ENCODE measurements at regions not wholly inside any gene's neighbourhood (a gene's known extent, or its start where the extent isn't known, plus 50 kb on each side); places are given as distances from the start of the nearest gene placed in this dataset.

DNA sequence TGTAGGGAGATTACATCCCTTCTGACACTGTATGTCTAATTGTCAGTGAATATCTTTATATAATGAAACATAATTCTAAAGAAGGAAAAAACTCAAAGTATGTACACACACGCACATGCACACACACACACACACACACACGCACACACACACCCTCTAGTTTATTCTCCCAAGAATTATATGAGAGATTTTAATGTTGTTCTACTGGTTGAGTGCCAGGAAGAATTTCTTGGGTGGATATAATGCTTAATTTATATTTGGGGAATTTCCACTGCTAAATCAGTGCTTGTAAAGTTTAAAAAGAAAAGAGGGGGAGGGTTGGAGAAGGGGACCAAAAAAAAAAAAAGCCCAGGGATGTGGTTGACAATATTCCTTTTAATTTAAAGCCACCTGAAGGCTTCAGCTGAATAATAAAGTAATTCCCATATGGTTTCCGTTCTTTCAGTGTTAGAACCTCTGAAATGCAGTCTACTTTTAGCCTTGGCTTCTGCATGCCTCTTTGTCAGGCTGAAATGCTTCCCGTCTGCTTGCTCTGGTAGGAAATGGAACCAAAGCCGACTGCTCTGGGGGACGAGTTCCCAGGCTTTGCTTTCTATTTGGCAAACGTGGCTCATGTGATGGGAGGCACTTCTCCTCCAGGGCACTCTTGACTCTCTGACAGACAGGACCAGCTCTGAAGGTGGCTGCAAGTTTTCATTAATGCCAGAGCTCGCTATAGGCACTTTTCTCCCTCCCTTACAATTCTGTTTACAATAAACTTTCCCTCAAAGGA is 225.4 kb downstream of the PRL start:
- TF ChIP-seq EZH2 (IDR thresholded peaks at IDR 0.05; ENCODE audit: borderline replicate concordance, low read length): no peak
- TF ChIP-seq, protein P1, sequence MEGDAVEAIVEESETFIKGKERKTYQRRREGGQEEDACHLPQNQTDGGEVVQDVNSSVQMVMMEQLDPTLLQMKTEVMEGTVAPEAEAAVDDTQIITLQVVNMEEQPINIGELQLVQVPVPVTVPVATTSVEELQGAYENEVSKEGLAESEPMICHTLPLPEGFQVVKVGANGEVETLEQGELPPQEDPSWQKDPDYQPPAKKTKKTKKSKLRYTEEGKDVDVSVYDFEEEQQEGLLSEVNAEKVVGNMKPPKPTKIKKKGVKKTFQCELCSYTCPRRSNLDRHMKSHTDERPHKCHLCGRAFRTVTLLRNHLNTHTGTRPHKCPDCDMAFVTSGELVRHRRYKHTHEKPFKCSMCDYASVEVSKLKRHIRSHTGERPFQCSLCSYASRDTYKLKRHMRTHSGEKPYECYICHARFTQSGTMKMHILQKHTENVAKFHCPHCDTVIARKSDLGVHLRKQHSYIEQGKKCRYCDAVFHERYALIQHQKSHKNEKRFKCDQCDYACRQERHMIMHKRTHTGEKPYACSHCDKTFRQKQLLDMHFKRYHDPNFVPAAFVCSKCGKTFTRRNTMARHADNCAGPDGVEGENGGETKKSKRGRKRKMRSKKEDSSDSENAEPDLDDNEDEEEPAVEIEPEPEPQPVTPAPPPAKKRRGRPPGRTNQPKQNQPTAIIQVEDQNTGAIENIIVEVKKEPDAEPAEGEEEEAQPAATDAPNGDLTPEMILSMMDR (IDR thresholded peaks at IDR 0.05; ENCODE audit: low read length): no peak
- Histone ChIP-seq H3K27ac (ENCODE audit: low read depth, low read length, poor library complexity, severe bottlenecking) (no peak overlapping the region), H3K9me3 (ENCODE audit: low read length) (no peaks in the 10 kb centered on the region), H2AFZ (ENCODE audit: low read length) (no peak overlapping the region), H3K9me2 (ENCODE audit: low read depth, low read length) (no peaks in the 10 kb centered on the region), H3K4me3 (ENCODE audit: low read depth, low read length, poor library complexity, severe bottlenecking) (no peak overlapping the region), H3K79me2 (ENCODE audit: insufficient read depth, low read length) (no peaks in the 10 kb centered on the region), H3K4me1 (ENCODE audit: insufficient read depth, low read length, severe bottlenecking) (peaks cover 15% of the 10 kb centered on the region), H3K9ac (ENCODE audit: low read length) (no peak overlapping the region), H3K36me3 (ENCODE audit: insufficient read depth, low read length) (no peaks in the 10 kb centered on the region), H4K20me1 (ENCODE audit: insufficient read depth, low read length) (no peaks in the 10 kb centered on the region), H3F3A (ENCODE audit: insufficient read depth, low read length) (no peaks in the 10 kb centered on the region), H3K27me3 (ENCODE audit: insufficient read depth, low read length) (no peaks in the 10 kb centered on the region), H3K4me2 (ENCODE audit: low read length) (no peak overlapping the region)

DNA sequence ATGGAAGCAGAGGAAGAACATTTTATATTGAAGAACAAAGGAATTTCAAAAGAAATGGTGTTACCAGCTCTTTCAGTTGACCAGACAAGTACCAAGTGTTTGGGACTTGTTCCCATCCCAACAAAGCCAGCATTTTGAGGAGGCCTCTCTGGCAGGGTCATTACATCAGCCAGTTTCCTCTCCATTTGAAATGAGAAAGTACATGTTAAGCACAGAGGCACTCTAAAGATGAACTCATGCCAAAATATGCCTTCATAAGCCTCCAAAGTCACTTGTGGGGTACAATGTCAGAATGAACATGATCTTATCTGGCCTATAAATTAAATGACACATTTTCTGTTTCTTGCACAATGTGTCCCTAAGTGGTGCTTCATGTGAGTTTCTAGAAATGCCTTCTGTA is 223.9 kb downstream of the PRL start:
- no peak overlapping the region for H3K9ac ChIP-seq (ENCODE audit: low read length)
- no peaks in the 10 kb centered on the region for H3F3A ChIP-seq (ENCODE audit: insufficient read depth, low read length)
- H3K4me1 ChIP-seq (ENCODE audit: insufficient read depth, low read length, severe bottlenecking): peaks cover 7% of the 10 kb centered on the region
- H3K4me2 ChIP-seq (ENCODE audit: low read length): no peak overlapping the region
- no peaks in the 10 kb centered on the region for H3K9me2 ChIP-seq (ENCODE audit: low read depth, low read length)
- H3K4me3 ChIP-seq (ENCODE audit: low read depth, low read length, poor library complexity, severe bottlenecking): no peak overlapping the region
- TF ChIP-seq EZH2 (IDR thresholded peaks at IDR 0.05; ENCODE audit: borderline replicate concordance, low read length): no peak
- TF ChIP-seq, protein P1 (IDR thresholded peaks at IDR 0.05; ENCODE audit: low read length): no peak
- no peaks in the 10 kb centered on the region for H3K36me3 ChIP-seq (ENCODE audit: insufficient read depth, low read length)
- no peak overlapping the region for H3K27ac ChIP-seq (ENCODE audit: low read depth, low read length, poor library complexity, severe bottlenecking)
- no peaks in the 10 kb centered on the region for H3K27me3 ChIP-seq (ENCODE audit: insufficient read depth, low read length)
- no peak overlapping the region for H2AFZ ChIP-seq (ENCODE audit: low read length)
- H4K20me1 ChIP-seq (ENCODE audit: insufficient read depth, low read length): no peaks in the 10 kb centered on the region
- no peaks in the 10 kb centered on the region for H3K9me3 ChIP-seq (ENCODE audit: low read length)
- no peaks in the 10 kb centered on the region for H3K79me2 ChIP-seq (ENCODE audit: insufficient read depth, low read length)

DNA sequence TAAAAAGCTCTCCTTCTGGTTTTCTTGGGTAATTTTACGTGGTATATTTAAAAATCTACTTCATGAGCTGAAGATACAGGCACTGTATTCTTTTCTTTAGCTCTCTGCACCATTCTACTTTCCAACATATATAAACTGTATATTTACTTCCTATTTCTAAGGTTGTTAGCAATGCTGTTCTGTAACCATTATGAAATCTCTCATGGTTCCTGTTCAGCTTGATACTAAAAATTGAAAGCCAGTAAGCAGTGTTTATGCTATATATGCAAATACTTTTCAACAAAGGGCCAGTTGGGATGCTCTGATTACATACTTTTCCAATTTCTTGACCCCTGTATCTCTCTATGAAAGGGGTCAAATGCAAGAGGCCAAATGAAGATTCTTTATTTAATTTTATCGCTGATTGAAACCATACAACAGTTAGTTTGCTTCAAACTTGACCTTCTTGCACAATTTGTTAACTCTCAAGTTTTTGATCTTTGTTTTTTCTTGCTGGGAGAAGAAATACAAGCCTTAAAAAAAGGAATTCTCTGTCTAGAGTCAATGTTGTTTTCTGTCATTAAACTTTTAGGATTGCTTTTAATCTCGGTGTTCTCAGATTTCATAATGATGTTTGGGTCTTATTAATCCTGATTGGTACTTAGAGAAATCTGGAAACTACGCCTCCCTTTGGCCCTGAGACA is 223.2 kb downstream of the PRL start:
- no peak for TF ChIP-seq EZH2 (IDR thresholded peaks at IDR 0.05; ENCODE audit: borderline replicate concordance, low read length)
- TF ChIP-seq, protein P1 (IDR thresholded peaks at IDR 0.05; ENCODE audit: low read length): no peak
- Histone ChIP-seq H3K27ac (ENCODE audit: low read depth, low read length, poor library complexity, severe bottlenecking) (no peak overlapping the region), H3K9ac (ENCODE audit: low read length) (no peak overlapping the region), H3K27me3 (ENCODE audit: insufficient read depth, low read length) (no peaks in the 10 kb centered on the region), H4K20me1 (ENCODE audit: insufficient read depth, low read length) (no peaks in the 10 kb centered on the region), H3F3A (ENCODE audit: insufficient read depth, low read length) (no peaks in the 10 kb centered on the region), H3K9me2 (ENCODE audit: low read depth, low read length) (no peaks in the 10 kb centered on the region), H3K36me3 (ENCODE audit: insufficient read depth, low read length) (no peaks in the 10 kb centered on the region), H3K4me1 (ENCODE audit: insufficient read depth, low read length, severe bottlenecking) (peaks cover 7% of the 10 kb centered on the region), H2AFZ (ENCODE audit: low read length) (no peak overlapping the region), H3K4me2 (ENCODE audit: low read length) (no peak overlapping the region), H3K4me3 (ENCODE audit: low read depth, low read length, poor library complexity, severe bottlenecking) (no peak overlapping the region), H3K79me2 (ENCODE audit: insufficient read depth, low read length) (no peaks in the 10 kb centered on the region), H3K9me3 (ENCODE audit: low read length) (no peaks in the 10 kb centered on the region)

Data from OCI-LY1 (cell line).